ENCODE measurements at regions not wholly inside any gene's neighbourhood (a gene's known extent, or its start where the extent isn't known, plus 50 kb on each side); places are given as distances from the start of the nearest gene placed in this dataset.

DNA sequence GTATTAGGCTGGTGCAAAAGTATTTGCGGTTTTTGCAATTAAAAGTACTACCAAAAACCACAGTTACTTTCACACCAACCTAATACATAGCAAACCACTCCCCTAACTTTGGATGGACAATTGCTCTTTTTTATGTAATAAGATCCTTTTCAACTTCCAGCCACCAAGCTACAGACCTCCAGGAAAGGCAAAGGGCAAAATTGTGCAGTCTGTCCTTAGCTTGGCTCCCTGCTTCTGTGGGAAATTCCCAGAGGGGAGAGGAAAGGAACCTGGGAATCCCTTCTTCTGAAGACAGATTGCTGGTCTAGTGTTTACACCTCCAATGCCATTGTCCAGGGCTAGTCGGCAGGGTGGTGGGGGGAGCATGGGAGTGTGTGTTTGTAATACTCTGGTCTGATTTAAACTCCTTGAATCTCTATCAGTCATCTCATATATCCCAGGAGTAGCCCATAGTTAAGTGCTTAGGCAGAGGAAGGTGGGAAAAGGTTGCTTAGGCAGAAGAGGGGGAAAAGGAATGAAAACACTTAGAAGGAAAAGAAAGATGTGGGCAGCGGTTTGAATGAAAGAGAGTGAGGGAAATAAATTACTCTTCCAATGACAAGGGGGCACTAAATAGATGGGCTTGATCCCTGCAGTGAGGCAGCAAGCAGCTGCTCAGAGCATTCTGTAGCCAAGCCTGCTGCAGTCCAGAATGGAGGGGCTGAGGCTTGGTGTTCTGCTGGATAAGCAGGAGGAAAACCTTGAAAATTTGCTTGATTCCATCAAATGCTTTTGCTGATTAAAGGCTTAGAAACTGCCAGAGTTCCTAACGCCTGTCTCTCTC lies 86.9 kb upstream of the MAP1B start:
- TF ChIP-seq, protein P1, sequence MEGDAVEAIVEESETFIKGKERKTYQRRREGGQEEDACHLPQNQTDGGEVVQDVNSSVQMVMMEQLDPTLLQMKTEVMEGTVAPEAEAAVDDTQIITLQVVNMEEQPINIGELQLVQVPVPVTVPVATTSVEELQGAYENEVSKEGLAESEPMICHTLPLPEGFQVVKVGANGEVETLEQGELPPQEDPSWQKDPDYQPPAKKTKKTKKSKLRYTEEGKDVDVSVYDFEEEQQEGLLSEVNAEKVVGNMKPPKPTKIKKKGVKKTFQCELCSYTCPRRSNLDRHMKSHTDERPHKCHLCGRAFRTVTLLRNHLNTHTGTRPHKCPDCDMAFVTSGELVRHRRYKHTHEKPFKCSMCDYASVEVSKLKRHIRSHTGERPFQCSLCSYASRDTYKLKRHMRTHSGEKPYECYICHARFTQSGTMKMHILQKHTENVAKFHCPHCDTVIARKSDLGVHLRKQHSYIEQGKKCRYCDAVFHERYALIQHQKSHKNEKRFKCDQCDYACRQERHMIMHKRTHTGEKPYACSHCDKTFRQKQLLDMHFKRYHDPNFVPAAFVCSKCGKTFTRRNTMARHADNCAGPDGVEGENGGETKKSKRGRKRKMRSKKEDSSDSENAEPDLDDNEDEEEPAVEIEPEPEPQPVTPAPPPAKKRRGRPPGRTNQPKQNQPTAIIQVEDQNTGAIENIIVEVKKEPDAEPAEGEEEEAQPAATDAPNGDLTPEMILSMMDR (IDR thresholded peaks at IDR 0.05) = no peak
- TF ChIP-seq POLR2A (IDR thresholded peaks at IDR 0.05) = no peak
